ENCODE measurements at regions not wholly inside any gene's neighbourhood (a gene's known extent, or its start where the extent isn't known, plus 50 kb on each side); places are given as distances from the start of the nearest gene placed in this dataset.

GRCh38 chr1:232872738-232873137 is 67.5 kb downstream of the MAP10 start:
- no peak for TF ChIP-seq CTCF (IDR thresholded peaks at IDR 0.05)
- TF ChIP-seq POLR2A (IDR thresholded peaks at IDR 0.05) = no peak

All from prostate gland (tissue), 2 donors.